NCI-H1092 (cell line): ENCODE measurements at regions not wholly inside any gene's neighbourhood (a gene's known extent, or its start where the extent isn't known, plus 50 kb on each side); places are given as distances from the start of the nearest gene placed in this dataset.
"Not testable (repeated sequence)": the region's sequence is repeated elsewhere in the genome, so short reads cannot be mapped to it uniquely, and the experiment has no call there.

ENCODE experiments used
- DNase-seq: peaks from one replicate; lab custom pipeline; 2025; lab: John Stamatoyannopoulos, UW

DNA sequence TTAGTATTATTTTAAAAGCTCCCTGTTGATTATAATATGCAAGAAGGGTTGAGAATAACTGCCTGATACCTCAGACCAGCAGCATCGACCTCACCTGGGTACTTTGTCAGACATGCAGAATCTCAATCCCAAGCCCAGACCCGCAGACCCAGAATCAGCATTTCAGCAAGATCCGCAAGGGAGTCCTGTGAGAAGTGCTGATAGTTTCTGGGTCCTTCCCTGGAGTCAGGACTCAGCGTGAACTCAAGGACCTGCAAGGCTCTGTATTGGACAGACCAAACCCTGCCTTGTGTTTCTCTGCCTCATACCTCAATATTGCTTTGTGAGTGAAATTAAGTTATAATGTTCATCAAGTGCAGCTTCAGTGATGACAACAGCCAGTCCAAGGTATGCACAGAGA, 149.5 kb upstream of the NPY start:
- DNase-seq: no peak

DNA sequence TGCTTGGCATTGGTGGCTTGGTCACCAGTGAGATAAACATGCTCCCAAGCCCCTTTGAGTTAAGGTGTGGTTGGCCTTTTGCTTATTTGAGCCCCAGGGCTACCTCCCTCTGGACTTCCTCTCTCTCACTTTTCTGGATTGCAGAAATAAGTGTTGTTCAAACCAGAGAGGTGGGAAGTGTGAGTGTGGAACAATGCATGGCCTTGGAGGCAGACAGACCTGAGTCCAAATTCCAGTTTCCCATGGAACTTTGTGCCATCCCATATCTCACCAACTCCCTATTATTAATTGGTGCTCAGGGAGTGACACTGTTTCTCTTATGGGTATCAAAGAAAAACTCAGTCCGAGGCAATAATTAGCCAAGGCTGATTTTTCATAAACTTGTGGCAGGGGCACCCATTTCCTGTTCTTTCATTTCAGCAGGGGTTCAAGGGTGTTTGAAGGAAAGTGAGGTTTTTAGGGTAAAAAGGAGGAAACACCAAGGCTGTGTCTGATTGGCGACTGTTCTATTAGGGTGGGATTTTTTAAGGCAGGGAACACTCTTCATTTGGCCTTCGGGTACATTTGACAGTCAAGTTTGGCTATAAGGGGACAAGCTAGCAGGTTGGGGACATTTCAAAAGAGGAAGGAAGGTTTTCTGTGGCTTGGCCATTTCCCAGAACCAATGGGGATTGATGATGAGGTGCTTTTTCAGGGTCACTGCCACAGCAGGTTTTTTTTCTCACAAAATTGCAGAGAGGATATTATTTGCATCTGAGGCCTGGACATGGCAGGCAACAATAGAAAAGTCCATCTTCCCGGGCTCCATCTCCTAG, 148.8 kb upstream of the NPY start:
- DNase-seq: no peak

DNA sequence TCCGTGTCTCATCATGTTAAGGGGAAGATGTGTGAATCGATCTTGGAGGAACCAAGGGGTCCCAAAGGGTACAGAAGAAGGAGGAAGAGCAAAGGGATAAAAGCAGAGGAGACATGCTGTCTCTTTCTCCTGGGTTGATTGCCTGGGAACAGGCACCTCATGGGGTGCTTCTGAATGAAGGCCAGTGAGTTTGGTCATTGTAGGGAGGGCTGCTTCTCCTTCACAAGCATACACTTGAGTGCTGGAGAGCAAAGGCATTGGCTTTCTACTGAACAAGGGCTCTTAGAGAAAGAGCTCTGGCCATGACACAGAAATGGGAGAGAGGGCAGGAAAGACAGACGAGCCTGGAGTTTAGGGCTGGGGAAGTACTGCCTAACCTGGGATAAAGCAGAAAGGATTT, 146.7 kb upstream of the NPY start:
- no peak for DNase-seq

DNA sequence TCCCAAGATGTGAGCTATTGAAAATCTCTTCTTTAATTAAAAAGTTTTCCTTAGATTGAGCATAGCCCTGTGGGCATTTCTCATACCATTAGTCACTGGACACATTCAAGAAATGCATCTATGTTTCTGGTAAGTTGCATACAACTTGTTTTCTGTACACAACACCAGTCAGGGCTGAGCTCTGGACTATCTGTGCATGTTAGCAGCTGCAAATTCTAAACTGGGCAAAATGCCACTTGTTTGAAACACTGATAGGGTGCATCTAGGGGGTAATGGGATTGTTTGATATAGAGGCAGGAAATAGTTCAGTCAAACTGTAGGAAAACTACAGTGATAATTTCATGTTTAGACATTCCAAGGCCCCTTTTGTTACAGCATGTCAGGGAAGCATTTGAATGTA, 145.6 kb upstream of the NPY start:
- no peak for DNase-seq

DNA sequence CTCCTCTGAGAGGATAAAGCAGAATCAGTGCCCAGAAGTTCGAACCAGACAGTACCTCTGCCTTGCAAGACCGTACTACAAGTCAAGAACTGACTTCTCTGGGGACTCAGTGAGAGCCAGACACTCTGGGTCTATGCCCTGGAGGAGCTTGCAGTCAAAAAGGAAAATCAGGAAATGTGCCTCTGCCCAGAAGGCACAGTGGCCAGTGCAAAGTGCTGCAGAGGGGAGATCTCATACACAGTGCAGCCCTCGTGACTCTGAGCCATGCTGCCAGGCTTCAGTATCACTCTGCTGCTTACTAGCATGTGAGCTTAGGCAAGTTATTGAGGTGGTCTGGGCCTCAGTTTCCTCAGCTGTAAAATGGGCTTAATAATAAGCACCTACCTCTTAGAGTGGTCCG, 144.0 kb upstream of the NPY start:
- no peak for DNase-seq

DNA sequence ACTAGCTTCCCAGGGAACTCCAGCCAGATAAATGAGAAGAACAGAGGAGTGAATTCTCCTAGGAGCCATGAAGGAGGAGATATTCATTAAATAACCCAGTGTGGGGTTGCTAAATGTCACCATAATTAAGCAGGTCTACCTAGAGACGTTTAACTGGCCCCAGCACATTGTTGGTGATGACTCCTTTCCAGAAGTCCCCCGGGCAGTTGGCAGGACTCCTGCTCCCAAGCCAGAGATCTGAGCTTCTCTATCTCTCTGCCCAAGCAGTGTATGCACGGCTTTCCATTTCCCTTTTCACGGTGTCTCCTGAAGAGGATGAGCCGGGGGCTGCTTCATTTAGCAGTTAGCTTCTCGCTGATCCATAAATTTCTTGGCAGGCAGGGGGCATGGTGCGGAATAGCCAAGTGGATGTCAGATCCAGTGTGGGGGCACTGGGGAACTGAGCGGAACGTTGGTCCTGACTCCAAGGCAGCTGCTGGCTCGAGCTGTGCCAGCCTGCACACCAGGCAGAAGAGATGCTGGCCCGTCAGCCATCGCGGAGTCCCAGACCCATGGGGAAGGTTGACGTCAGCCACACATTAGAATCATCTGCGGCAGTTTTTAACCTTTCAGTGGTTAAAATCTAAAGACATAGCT, 142.0 kb upstream of the NPY start:
- no peak for DNase-seq

DNA sequence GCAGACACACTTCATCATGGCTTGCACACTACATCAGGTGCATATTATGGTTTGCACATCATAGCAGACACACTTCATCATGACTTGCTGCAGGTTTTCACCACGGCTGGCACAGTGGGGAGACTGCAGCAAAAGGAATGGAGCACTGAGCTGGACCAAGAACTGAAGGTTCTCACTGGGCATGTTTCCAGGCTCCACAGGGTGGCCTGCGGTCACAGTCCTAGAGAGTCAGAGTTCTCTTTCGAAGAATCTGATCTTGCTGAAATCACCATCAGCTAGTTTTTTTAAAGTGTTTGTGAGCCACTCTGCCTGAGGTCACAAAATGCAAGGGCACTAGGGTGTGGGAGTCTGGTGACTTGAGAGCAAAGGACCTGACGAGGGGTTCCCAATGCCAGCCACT, 140.4 kb upstream of the NPY start:
- no peak for DNase-seq

DNA sequence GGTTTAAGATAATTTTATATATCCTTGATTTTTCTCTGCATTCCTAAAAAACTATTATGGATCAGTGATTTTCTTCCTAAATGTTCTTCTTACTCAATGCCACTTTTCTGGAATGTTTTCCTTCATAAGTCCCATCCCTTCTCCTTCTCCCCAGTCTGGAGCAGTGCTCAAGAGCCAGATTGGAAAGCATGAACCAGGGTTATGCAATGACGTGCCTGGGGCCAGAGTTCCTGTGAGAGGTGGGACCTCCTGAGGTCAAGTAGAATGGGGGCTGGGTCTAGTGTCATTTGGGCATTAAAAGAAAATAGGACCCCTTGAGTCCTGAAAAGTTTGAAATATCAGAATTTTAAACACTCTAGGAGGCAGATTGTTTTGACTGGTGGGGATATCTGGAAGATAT, 132.0 kb upstream of the NPY start:
- no peak for DNase-seq

DNA sequence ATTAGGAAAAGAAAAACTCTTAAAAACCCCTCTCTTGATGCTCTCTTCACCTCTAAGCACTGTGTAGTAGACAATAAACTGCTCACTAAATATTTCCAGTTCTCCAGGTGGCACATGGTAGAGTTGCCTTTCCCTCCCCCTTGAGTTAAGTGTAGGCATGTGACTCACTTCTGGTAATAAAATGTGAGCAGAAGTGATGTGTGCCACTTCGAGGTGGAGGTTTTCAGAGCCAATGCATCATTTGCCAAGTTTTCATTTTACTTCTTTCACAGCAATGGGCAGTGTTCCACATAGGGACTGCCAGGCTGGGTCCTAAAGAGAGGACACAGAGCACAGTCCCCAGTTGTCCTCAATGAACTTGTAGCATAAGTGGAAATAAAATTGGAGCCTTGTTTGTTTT, 131.6 kb upstream of the NPY start:
- no peak for DNase-seq

DNA sequence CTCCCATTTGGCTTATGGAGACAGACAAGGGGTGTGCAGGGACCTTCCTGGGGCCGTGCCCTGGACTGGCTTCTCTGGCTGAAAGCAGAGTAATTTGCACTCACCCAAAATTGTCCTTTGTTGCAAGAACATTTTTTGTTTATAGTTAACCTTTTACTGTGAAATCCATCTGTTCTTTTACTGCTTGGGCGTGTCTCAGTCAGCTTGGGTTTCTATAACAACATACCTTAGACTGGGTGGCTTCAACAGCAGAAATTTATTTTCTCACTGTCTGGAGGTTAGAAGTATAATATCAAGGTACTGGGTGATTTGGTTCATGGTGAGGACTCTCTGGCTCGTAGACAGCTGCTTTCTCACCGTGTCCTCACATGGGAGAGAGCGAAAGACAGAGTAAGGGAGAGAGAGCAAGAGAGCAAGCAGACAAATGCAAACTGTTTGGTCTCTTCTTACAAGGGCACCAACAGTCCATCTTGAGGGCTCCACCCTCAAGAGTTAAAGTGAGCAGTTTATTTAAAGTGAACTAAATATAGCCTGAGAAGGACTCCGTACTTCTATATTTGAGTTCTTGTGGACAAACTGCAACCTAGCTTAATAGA, 131.0 kb upstream of the NPY start:
- no peak for DNase-seq

DNA sequence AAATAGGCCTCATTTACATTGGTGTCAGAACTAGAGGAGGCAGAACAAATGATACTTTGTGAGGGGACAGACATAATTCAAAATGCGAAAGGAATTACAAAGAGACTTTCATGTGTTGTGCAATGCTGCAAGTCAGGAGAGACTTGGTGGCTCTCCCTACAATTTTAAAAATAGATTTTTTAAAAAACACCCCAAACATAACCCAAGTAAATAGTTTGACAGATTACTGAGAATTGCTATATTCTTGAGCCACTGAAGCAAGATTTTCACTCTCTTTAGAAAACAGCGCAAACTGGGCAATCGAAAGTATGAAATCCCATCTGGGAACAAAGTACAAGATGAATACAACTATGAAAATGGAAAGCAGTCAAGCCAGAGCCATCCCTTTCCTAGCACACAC, 126.3 kb upstream of the NPY start:
- no peak for DNase-seq

DNA sequence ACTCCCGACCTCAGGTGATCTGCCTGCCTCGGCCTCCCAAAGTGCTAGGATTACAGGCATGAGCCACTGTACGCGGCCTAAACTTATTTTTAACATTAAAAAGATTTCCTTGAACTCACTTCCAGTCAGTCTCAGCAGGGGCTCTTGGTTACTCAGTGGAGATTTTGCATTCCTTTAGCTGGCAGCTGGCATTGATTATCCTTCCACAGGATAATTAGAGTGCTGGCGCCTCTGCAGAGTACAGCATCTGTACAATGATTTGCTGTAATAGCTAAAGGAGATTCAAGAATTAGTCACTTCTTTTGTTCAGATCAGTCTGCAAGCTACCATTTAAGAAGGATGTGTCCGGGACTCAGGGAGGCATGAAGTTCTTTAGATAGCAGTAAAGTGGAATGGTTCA, 125.0 kb upstream of the NPY start:
- DNase-seq: no peak

DNA sequence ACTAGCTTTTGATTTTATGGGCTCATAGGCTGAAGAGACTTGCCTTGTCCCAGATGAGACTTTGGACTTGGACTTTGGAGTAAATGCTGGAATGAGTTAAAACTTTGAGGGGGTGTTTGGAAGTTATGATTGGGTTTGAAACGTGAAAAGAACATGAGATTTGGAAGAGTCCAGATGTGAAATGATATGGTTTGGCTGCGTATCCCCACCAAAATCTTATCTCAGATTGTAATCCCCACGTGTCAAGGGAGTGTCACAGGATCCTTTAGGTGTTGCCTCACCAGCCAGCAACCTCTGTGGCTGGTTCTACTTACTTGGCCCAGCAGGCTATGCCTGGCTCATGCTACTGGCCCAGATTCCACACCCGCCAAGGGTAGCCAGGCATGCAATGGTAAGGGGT, 119.6 kb upstream of the NPY start:
- DNase-seq: no peak

DNA sequence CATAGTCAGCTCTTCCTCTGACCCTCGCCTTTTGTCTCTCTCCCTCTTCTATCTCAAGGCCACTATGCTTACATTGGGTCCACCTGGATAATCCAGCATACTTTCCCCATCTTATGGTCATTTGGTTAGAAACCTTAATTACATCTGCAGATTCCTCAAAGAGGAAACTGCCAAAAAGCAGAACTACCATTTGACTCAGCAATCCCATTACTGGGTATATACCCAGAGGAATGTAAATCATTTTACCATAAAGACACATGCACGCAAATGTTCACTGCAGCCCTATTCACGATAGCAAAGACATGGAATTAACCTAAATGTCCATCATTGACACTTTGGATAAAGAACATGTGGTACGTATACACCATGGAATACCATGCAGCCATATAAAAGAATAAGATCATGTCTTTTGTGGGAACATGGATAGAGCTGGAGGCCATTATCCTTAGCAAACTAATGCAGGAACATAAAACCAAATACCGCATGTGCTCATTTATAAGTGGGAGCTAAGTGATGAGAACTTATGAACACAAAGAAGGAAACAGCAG, 114.8 kb upstream of the NPY start:
- no peak for DNase-seq

DNA sequence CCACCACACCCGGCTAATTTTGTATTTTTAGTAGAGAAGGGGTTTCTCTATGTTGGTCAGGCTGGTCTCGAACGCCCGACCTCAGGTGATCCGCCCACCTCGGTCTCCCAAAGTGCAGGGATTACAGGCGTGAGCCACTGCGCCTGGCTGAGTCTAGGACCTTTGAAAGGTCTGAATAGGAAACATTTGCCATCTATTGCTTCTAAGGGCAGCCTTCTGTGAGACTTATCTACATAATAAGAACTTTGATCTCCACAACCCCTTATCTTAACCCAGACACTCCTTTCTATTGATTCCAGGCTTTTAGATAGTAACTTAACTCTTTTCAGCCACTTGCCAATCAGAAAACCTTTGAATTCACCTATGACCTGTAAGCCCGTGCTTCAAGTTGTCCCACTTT, 112.0 kb upstream of the NPY start:
- not testable (repeated sequence) for DNase-seq

DNA sequence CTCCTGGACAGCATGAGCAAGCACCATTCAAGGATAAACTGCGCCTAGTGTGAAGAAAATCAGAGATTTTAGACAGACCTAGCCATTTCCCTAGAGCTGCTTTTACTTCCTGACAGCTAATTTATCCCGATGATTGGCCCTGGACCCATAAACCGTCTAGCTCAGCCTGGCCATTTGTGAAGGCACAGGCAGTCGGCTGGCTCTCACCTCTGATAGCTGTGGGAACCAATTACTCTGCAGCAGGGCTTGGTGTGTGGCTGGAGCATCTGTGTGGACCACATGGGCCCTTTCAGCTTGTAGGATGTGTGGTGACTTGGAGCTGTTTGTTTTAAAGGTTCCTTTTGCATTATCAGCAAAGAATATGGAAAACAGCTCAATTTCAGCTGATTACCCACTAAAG, 111.1 kb upstream of the NPY start:
- no peak for DNase-seq

DNA sequence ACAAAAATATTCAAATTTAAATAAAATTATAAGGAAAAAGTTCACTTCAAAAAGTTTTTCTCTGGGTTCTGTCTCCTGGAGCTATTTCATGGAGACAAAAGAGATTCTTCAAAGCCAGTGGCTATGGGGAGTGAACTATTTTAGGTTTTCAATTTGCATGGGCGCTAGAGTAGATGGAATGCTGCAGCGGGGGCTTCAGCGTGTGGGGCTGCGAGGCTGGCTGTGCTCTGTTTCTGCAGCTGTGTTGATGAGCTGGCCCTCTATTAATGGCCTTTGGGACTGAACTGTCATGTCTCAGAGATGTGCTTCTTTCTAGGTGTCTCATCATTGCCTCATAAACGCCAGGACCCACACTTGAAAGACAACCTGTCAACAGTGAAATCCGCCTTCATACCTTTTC, 108.4 kb upstream of the NPY start:
- no peak for DNase-seq

DNA sequence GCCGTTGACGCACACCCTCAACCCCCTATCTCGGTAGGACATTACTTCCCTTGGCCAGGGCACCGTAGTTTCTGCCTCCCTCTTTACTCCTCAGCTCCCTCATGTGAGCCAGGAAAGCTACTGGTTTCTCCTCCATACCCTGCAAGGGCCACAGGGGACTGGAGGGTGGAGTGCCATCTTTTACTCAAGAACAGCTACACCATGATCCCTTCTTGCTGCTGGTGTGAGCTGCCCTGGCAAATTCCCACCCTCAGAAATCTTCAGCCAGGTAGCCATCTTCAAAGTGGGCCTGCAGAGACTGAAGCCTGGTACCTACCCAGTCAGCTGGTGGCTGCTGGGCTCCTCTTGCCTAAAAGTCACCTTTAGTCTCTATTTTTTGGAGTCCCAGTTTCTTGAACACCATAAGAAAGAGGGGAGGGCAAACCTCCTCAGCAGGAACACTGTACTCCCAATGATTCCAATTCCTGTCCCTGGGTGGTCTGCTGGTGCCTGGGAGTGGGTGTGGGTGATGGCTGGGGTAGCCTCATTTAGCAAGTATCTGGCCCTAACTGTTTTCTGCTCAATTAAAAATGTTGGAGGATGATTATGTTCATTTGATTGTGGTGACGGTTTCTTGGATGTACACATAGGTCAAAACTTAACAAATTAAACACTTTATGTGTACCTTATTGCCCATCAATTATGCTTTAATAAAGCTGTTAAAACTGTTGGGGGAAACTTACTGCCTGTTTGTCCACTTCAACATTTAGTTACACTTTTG, 105.0 kb upstream of the NPY start:
- no peak for DNase-seq

DNA sequence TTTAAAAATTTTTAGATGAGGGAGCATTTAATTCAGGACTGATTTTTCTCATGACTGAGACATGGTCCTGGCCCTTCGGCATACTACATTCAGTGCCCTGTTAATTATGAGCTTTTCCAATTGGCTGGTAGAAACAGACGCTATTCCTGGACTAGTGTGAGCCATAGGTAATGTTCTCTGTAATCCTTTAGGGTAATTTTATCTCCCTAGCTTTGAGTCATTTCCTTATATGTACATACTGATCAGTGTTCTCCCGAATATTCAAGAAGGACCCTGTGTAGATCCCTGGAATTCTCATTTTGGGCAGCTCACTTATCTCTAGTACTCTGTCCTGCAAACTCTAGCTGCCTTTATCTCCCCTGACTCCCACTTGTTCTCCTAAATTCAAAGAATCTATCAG, 92.6 kb upstream of the NPY start:
- DNase-seq: no peak

DNA sequence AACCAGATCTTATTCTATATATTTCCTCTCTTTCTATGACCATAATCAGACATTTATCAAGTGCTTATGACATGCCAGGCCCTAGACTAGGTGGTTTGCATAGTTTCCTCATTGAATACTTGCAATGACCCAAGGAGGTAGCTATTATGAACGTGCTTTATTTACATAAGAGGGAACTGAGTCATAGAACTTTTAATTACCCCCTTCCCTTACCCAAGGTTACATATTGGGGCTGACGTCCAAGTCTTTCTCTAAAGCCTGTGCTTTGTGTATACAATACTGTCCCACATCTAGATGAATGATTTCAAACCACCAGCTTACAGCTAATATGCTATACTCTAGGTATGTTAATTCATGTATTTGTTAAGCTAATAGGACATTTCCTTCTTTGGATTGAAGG, 91.9 kb upstream of the NPY start:
- DNase-seq: no peak

DNA sequence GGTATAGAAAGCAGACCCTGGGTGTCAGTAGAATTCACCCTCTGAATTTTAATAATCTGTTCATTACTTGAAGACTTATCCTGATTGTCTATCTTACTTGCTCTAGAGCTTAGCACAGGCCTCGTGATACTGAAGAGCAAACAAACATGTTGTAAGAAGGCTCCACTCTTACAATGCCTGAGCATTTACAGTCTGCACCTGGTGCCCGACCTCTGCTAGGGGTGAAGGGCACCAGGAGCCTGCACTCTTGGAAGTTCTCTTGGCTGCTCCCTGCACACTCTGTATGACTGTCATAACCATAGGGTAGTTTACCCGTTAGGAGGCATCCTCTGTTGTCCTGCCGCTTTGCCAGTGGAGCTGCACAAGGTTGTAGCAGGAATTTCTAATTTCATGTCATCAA, 91.3 kb upstream of the NPY start:
- DNase-seq: no peak

DNA sequence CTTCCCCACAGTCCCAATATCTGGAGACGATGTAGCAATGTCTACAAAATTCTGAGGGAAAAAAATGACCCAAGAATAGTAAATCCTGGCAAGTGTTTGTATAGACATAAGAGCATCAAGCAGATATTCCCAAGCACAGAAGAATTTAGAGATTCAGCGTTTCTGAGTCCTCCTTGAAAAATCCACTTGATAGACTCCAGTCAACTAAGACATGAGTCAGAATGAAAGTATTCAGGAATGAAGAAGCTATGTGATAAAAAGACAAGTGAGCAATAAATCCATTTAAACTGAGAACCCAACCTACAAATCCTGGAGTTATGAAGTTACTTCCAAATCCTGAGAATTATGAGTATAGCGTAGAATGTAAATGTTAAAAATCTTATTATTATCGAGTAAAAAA, 86.1 kb upstream of the NPY start:
- DNase-seq: no peak

DNA sequence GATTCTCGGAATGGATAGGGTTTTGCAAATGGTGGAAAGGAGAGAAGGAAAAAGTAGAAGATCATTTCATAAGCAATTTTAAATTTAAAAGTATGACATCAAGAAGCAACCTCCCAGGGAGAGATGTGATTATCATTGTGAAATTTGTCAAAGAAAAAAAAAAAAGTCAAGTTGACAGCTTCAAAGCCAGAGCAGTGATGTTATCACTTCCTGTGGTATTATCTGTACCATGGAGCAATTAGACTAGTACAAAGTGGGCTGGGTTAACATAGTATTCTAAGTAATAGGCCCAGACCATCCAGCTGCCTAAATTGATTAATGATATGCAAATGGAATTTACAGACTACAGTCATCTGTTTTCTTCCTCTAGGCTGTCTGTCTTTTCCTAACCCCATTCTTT, 84.0 kb upstream of the NPY start:
- DNase-seq: no peak
